H1 (cell line): ENCODE measurements at regions not wholly inside any gene's neighbourhood (a gene's known extent, or its start where the extent isn't known, plus 50 kb on each side); places are given as distances from the start of the nearest gene placed in this dataset.
A peak's percentile ranks its signal among the peaks of the same experiment; 100 is the strongest.

Experiments used
- CTCF ChIA-PET: fragments of 300-600 bp; sonication (Branson Sonifier 250); formaldehyde crosslinking; loops from one replicate; lab custom pipeline; 2021; ENCODE audit not compliant: partially characterized antibody; lab: Charles Lee
- POLR2A ChIA-PET: fragments of 300-600 bp; sonication (Branson Sonifier 250); formaldehyde crosslinking; loops from one replicate; lab custom pipeline; 2021; ENCODE audit warnings: inconsistent platforms; ENCODE audit not compliant: partially characterized antibody; lab: Charles Lee
- DNase-seq, 2 experiments: peaks; one replicate each; pipeline versions ENCODE4 v3.0.0 to v3.0.0-alpha.2; 2010 to 2022; ENCODE audit warnings: low spot score in 2 of 2, low read depth in 1 of 2, mixed read lengths in 1 of 2
- FAIRE-seq: peaks from 2 replicates; lab custom pipeline; 2011; peaks lifted over from hg19 to GRCh38; lab: Jason Lieb, UNC
- H2AFZ ChIP-seq: 2 replicates; pipeline ENCODE4 v1.8.1; 2012; ENCODE audit warnings: low read length, inconsistent platforms
- H2AK5ac ChIP-seq: 2 replicates; pipeline ENCODE4 v1.6.1; 2013; ENCODE audit warnings: low read depth, low read length
- H2BK120ac ChIP-seq: replicated peaks from 2 replicates; pipeline ENCODE3; 2013; ENCODE audit warnings: low read depth, low read length, inconsistent platforms
- H2BK12ac ChIP-seq: 2 replicates; pipeline ENCODE4 v1.6.1; 2013; ENCODE audit warnings: low read depth, low read length
- H2BK15ac ChIP-seq: 2 replicates; pipeline ENCODE4 v1.6.1; 2013; ENCODE audit warnings: low read length
- H2BK20ac ChIP-seq: 2 replicates; pipeline ENCODE4 v1.6.1; 2013; ENCODE audit warnings: low read length
- H2BK5ac ChIP-seq: 2 replicates; pipeline ENCODE4 v1.6.1; 2013; ENCODE audit warnings: low read depth, low read length
- H3K14ac ChIP-seq: 2 replicates; pipeline ENCODE4 v1.6.1; 2013; ENCODE audit warnings: inconsistent platforms; ENCODE audit not compliant: insufficient read length
- H3K18ac ChIP-seq: 2 replicates; pipeline ENCODE4 v1.6.1; 2013; ENCODE audit warnings: low read length; ENCODE audit errors: extremely low read depth
- H3K23ac ChIP-seq: 2 replicates; pipeline ENCODE4 v1.6.1; 2013; ENCODE audit warnings: inconsistent platforms; ENCODE audit not compliant: insufficient read length
- H3K23me2 ChIP-seq: 2 replicates; pipeline ENCODE4 v1.6.1; 2013; ENCODE audit warnings: low read depth, low read length
- H3K27ac ChIP-seq: 2 replicates; pipeline ENCODE4 v1.6.1; 2011; ENCODE audit warnings: low read depth, low read length, inconsistent platforms
- H3K27me3 ChIP-seq, 4 experiments: replicated peaks in 1 of 4; 1 replicate in 1 of 4; 2 replicates in 3 of 4; pipeline versions ENCODE4 v1.6.1 to v1.8.1; 2011 to 2013; ENCODE audit warnings: low read length in 3 of 4, mild to moderate bottlenecking in 3 of 4, inconsistent platforms in 2 of 4, mixed read lengths in 2 of 4, moderate library complexity in 1 of 4; ENCODE audit not compliant: control insufficient read depth in 3 of 4, insufficient read depth in 3 of 4; ENCODE audit errors: extremely low read depth in 1 of 4
- H3K36me3 ChIP-seq, 4 experiments: 2 replicates each; pipeline versions ENCODE4 v1.6.1 to v1.8.1; 2011 to 2013; ENCODE audit warnings: mild to moderate bottlenecking in 4 of 4, low read length in 3 of 4, moderate library complexity in 2 of 4, control low read depth in 1 of 4, inconsistent platforms in 1 of 4; ENCODE audit not compliant: insufficient read depth in 4 of 4, control insufficient read depth in 2 of 4
- H3K4ac ChIP-seq: replicated peaks from 2 replicates; pipeline ENCODE3; 2013; ENCODE audit warnings: low read length, low read depth, mixed read lengths, inconsistent platforms; ENCODE audit not compliant: insufficient read length
- H3K4me1 ChIP-seq, 4 experiments: replicated peaks in 1 of 4; 1 replicate in 1 of 4; 2 replicates in 3 of 4; pipeline versions ENCODE4 v1.6.1 to v1.8.1; 2011 to 2013; ENCODE audit warnings: low read length in 3 of 4, inconsistent platforms in 2 of 4, mixed read lengths in 1 of 4; ENCODE audit not compliant: insufficient read depth in 4 of 4, control insufficient read depth in 3 of 4
- H3K4me2 ChIP-seq, 2 experiments: 2 replicates each; pipeline versions ENCODE4 v1.6.1 to v1.8.1; 2011 to 2013; ENCODE audit warnings: low read depth in 2 of 2, low read length in 2 of 2, control low read depth in 1 of 2, inconsistent platforms in 1 of 2, mild to moderate bottlenecking in 1 of 2; ENCODE audit not compliant: insufficient read depth in 1 of 2
- H3K4me3 ChIP-seq, 4 experiments: fragments of 200-600, 300-600 bp in 1 of 4; sonication (generic), shearing (Covaris generic), sonication (Bioruptor Twin) in 1 of 4; 2 replicates each; pipeline versions ENCODE4 v1.5.1 to v1.8.1; 2011 to 2016; ENCODE audit warnings: low read length in 4 of 4, low read depth in 3 of 4, control low read depth in 2 of 4, inconsistent platforms in 2 of 4, mild to moderate bottlenecking in 2 of 4, mixed read lengths in 1 of 4, moderate library complexity in 1 of 4; ENCODE audit not compliant: insufficient read depth in 2 of 4; ENCODE audit errors: extremely low read depth in 1 of 4
- H3K56ac ChIP-seq: replicated peaks from 2 replicates; pipeline ENCODE3; 2013; ENCODE audit warnings: low read depth, mild to moderate bottlenecking, mixed read lengths, low read length, inconsistent platforms; ENCODE audit not compliant: insufficient read length
- H3K79me1 ChIP-seq: 2 replicates; pipeline ENCODE4 v1.6.1; 2013; ENCODE audit warnings: low read depth, low read length, control low read depth
- H3K79me2 ChIP-seq, 2 experiments: 2 replicates each; pipeline versions ENCODE4 v1.6.1 to v1.8.1; 2012 to 2013; ENCODE audit warnings: low read length in 2 of 2, mild to moderate bottlenecking in 2 of 2, inconsistent platforms in 1 of 2; ENCODE audit not compliant: insufficient read depth in 2 of 2, control insufficient read depth in 1 of 2
- H3K9ac ChIP-seq, 4 experiments: replicated peaks in 1 of 4; 1 replicate in 1 of 4; 2 replicates in 3 of 4; pipeline versions ENCODE4 v1.6.1 to v1.8.1; 2011 to 2013; ENCODE audit warnings: low read depth in 3 of 4, low read length in 3 of 4, control low read depth in 2 of 4, mild to moderate bottlenecking in 2 of 4, moderate library complexity in 2 of 4, inconsistent platforms in 1 of 4; ENCODE audit errors: extremely low read depth in 1 of 4
- H3K9me3 ChIP-seq, 2 experiments: 2 replicates each; pipeline versions ENCODE4 v1.6.1 to v1.8.1; 2012 to 2013; ENCODE audit warnings: mild to moderate bottlenecking in 2 of 2, moderate library complexity in 2 of 2, control low read depth in 1 of 2, inconsistent platforms in 1 of 2, low read depth in 1 of 2, low read length in 1 of 2, mixed read lengths in 1 of 2; ENCODE audit not compliant: insufficient read depth in 2 of 2
- H4K20me1 ChIP-seq, 2 experiments: replicated peaks in 1 of 2; 2 replicates each; pipeline versions ENCODE3 to v1.8.1; 2011 to 2013; ENCODE audit warnings: inconsistent platforms in 2 of 2, low read length in 2 of 2, mild to moderate bottlenecking in 1 of 2; ENCODE audit not compliant: insufficient read depth in 2 of 2, control insufficient read depth in 1 of 2
- H4K5ac ChIP-seq: 2 replicates; pipeline ENCODE4 v1.6.1; 2013; ENCODE audit warnings: low read length, low read depth, mixed read lengths, inconsistent platforms; ENCODE audit not compliant: insufficient read length
- H4K8ac ChIP-seq: 2 replicates; pipeline ENCODE4 v1.8.0; 2013; ENCODE audit warnings: mild to moderate bottlenecking, moderate library complexity, low read length, inconsistent platforms; ENCODE audit not compliant: insufficient read depth; ENCODE audit errors: extremely low read depth
- H4K91ac ChIP-seq: replicated peaks from 2 replicates; pipeline ENCODE3; 2013; ENCODE audit warnings: low read length, mixed read lengths, inconsistent platforms; ENCODE audit not compliant: insufficient read length
- SIN3A ChIP-seq, 2 experiments: IDR thresholded peaks in 1 of 2; conservative IDR thresholded peaks in 1 of 2; 2 replicates each; pipeline ENCODE4 v1.6.1; 2011 to 2012; ENCODE audit warnings: low read length in 2 of 2, improper control_type of control experiment in 1 of 2, low read depth in 1 of 2, mild to moderate bottlenecking in 1 of 2
- SP1 ChIP-seq: IDR thresholded peaks from 2 replicates; pipeline ENCODE4 v1.6.1; 2011; ENCODE audit warnings: low read depth, low read length
- WGBS, 2 experiments: shearing (Covaris generic) in 1 of 2; methylation state at CpG; one replicate each; pipeline versions ENCODE4 v1.1.6 to v1.1.7; 2013 to 2015; ENCODE audit warnings: low lambda C conversion rate in 2 of 2, mixed read lengths in 2 of 2, inconsistent platforms in 1 of 2, low coverage in 1 of 2, missing lambda C conversion rate in 1 of 2; ENCODE audit not compliant: insufficient replicate concordance in 2 of 2, insufficient coverage in 1 of 2, insufficient read length in 1 of 2; ENCODE audit errors: extremely low coverage in 1 of 2, missing lambda C conversion rate in 1 of 2; 5-methylcytosine and 5-hydroxymethylcytosine counted together

GRCh38 chr3:176906046-176906905 is 291.0 kb downstream of the TBL1XR1 start:
- H2BK20ac ChIP-seq, result 0 out of 2 replicates have a peak overlapping the region, but pooled peaks have one; percentile 32
- no peak overlapping the region for H4K91ac ChIP-seq
- no peak overlapping the region for H2BK120ac ChIP-seq
- peak; percentile 39 for FAIRE-seq
- no peaks in the 10 kb centered on the region for H3K27me3 ChIP-seq
- H4K5ac ChIP-seq, result no peak overlapping the region
- H3K79me1 ChIP-seq, result no peaks in the 10 kb centered on the region
- no peak overlapping the region for H2BK15ac ChIP-seq
- no peak overlapping the region; a peak in 1 of 7 replicates for H3K9ac ChIP-seq
- ChIA-PET CTCF (interaction anchor here (1.1 kb wide), 1 partner anchor 16 kb away, joined by 5 read pairs; no protein-coding TSS in a partner anchor), POLR2A (interaction anchor here (1.8 kb wide), 1 partner anchor 8 kb away, joined by 3 read pairs; no protein-coding TSS in a partner anchor)
- peaks cover 0 to 3% (median under 1%) of the 10 kb centered on the region in 4 experiments; a peak in 1 of 7 replicates for H3K4me1 ChIP-seq
- H2BK12ac ChIP-seq, result no peak overlapping the region
- no peaks in the 10 kb centered on the region for H4K20me1 ChIP-seq
- H3K4me2 ChIP-seq, result no peak overlapping the region; a peak in 1 of 4 replicates
- H3K18ac ChIP-seq, result no peak overlapping the region; the same call in 1 of the 2 replicates
- H2AFZ ChIP-seq, result no peak overlapping the region
- H3K27ac ChIP-seq, result no peak overlapping the region
- H4K8ac ChIP-seq, result no peak overlapping the region
- TF ChIP-seq SIN3A (conservative IDR thresholded peaks at IDR 0.05 in 1 of 2, IDR thresholded peaks at IDR 0.05 in 1 of 2; ENCODE audit: low read depth in 1 of 2, low read length in 2 of 2) (no peak), SP1 (0 out of 2 replicates have a peak, but pooled peaks have one; percentile 25)
- no peak for DNase-seq
- H3K23ac ChIP-seq, result no peak overlapping the region
- no peak overlapping the region for H3K4ac ChIP-seq
- H2BK5ac ChIP-seq, result no peak overlapping the region
- no peak overlapping the region for H3K4me3 ChIP-seq
- no peaks in the 10 kb centered on the region for H3K9me3 ChIP-seq
- no peak overlapping the region for H3K14ac ChIP-seq
- H3K79me2 ChIP-seq, result no peaks in the 10 kb centered on the region
- no peak overlapping the region for H3K56ac ChIP-seq
- WGBS, 2 experiments, result 81% methylated on average over 5 of the region's 5 CpGs; no CpG with 5 or more reads in 1 of the 2 experiments
- no peaks in the 10 kb centered on the region; a peak in 1 of 8 replicates for H3K36me3 ChIP-seq
- H2AK5ac ChIP-seq, result no peak overlapping the region
- H3K23me2 ChIP-seq, result no peaks in the 10 kb centered on the region; the same call in 1 of the 2 replicates
